DND-41 (cell line): ENCODE measurements at regions not wholly inside any gene's neighbourhood (a gene's known extent, or its start where the extent isn't known, plus 50 kb on each side); places are given as distances from the start of the nearest gene placed in this dataset.

Source experiments
- CTCF ChIP-seq: IDR thresholded peaks from 2 replicates; pipeline ENCODE4 v1.5.1; 2012; ENCODE audit warnings: borderline replicate concordance, low read length, moderate library complexity, mild to moderate bottlenecking; ENCODE audit not compliant: poor library complexity, severe bottlenecking; ENCODE audit errors: extremely low read depth
- EZH2 ChIP-seq: IDR thresholded peaks from 3 replicates; pipeline ENCODE4 v1.6.1; 2012; ENCODE audit warnings: borderline replicate concordance, low read depth, mild to moderate bottlenecking, moderate library complexity, low read length, inconsistent platforms; ENCODE audit not compliant: severe bottlenecking

DNA sequence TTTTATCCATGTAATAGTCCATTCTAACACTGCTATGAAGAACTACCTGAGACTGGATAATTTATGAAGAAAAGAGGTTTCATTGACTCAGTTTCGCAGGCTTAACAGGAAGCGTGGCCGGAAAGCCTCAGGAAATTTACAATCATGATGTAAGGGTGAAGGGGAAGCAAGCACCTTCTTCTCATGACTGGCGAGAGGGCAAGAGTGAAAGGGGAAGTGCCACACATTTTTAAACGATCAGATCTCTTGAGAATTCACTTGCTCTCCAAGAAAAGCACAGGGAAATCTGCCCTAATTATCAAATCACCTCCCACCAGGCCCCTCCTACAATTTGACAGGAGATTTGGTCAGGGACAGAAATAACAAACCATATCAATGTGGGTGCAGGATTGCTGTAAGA is 859.7 kb downstream of the EPHA7 start:
- no peak for TF ChIP-seq CTCF
- no peak for TF ChIP-seq EZH2
